ENCODE measurements at regions not wholly inside any gene's neighbourhood (a gene's known extent, or its start where the extent isn't known, plus 50 kb on each side); places are given as distances from the start of the nearest gene placed in this dataset.

- Mint-ChIP-seq H3K4me3 (no peak overlapping the region), H3K9me3 (no peaks in the 10 kb centered on the region), H3K4me1 (peaks cover 0 to 7% (median 0%) of the 10 kb centered on the region in 7 donors), H3K27me3 (peaks cover 4 to 8% (median 6%) of the 10 kb centered on the region in 5 donors), H3K27ac (peak overlapping the region in 1 of 9 donors; percentile 48), H3K36me3 (no peaks in the 10 kb centered on the region)
- intact Hi-C loops (cut with micrococcal nuclease): no loop called here
- no peaks in the 10 kb centered on the region for H3K9me3 ChIP-seq (ENCODE audit: control insufficient read depth in 2 of 3, low read length in 3 of 3)
- no peaks in the 10 kb centered on the region for H3K4me1 ChIP-seq (ENCODE audit: control insufficient read depth in 2 of 2, insufficient read depth in 2 of 2, low read length in 2 of 2)
- no peaks in the 10 kb centered on the region for H3K36me3 ChIP-seq (ENCODE audit: control insufficient read depth in 2 of 3, insufficient read depth in 3 of 3, low read length in 3 of 3)
- ChIA-PET POLR2A (no interaction called here), CTCF (no interaction called here)
- H3K4me3 ChIP-seq (ENCODE audit: low read length): no peak overlapping the region
- ATAC-seq: peak; percentile 43
- H3K27me3 ChIP-seq (ENCODE audit: control insufficient read depth in 2 of 2, insufficient read depth in 2 of 2, low read length in 2 of 2): no peaks in the 10 kb centered on the region
- no peak for DNase-seq
- no peak overlapping the region for H3K27ac ChIP-seq (ENCODE audit: low read depth, low read length)
Measured at GRCh38 chr5:74201334-74202081, 439.0 kb downstream of the ENC1 start.

- Mint-ChIP-seq H3K4me1 (peaks cover 0 to 7% (median 0%) of the 10 kb centered on the region in 7 donors), H3K9me3 (peaks cover 0 to 1% (median 0%) of the 10 kb centered on the region in 11 donors), H3K36me3 (no peaks in the 10 kb centered on the region), H3K27ac (no peak overlapping the region), H3K4me3 (no peak overlapping the region), H3K27me3 (peaks cover 0 to 10% (median 6%) of the 10 kb centered on the region in 5 donors)
- POLR2A ChIA-PET: no interaction called here
- Histone ChIP-seq H3K27ac (ENCODE audit: low read depth, low read length) (no peak overlapping the region), H3K9me3 (ENCODE audit: control insufficient read depth in 2 of 3, low read length in 3 of 3) (no peaks in the 10 kb centered on the region), H3K36me3 (ENCODE audit: control insufficient read depth in 2 of 3, insufficient read depth in 3 of 3, low read length in 3 of 3) (no peaks in the 10 kb centered on the region), H3K27me3 (ENCODE audit: control insufficient read depth in 2 of 2, insufficient read depth in 2 of 2, low read length in 2 of 2) (no peaks in the 10 kb centered on the region), H3K4me1 (ENCODE audit: control insufficient read depth in 2 of 2, insufficient read depth in 2 of 2, low read length in 2 of 2) (no peaks in the 10 kb centered on the region), H3K4me3 (ENCODE audit: low read length) (no peak overlapping the region)
- DNase-seq: no peak
- no peak for ATAC-seq
- CTCF ChIA-PET: no interaction called here
- intact Hi-C loops (cut with micrococcal nuclease): no loop called here
Measured at GRCh38 chr5:74200560-74200959, 440.0 kb downstream of the ENC1 start.

GRCh38 chr5:74199436-74200210 is 440.9 kb downstream of the ENC1 start:
- H3K36me3 Mint-ChIP-seq: no peaks in the 10 kb centered on the region
- H3K4me3 ChIP-seq (ENCODE audit: low read length): no peak overlapping the region
- no peak overlapping the region for H3K27ac Mint-ChIP-seq
- DNase-seq (no peak), ATAC-seq (no peak)
- H3K9me3 ChIP-seq (ENCODE audit: control insufficient read depth in 2 of 3, low read length in 3 of 3): no peaks in the 10 kb centered on the region
- CTCF ChIA-PET: no interaction called here
- H3K9me3 Mint-ChIP-seq: peaks cover 0 to 4% (median 0%) of the 10 kb centered on the region in 11 donors
- POLR2A ChIA-PET: no interaction called here
- no peak overlapping the region for H3K4me3 Mint-ChIP-seq
- no peak overlapping the region for H3K27ac ChIP-seq (ENCODE audit: low read depth, low read length)
- peaks cover 0 to 10% (median 6%) of the 10 kb centered on the region in 5 donors for H3K27me3 Mint-ChIP-seq
- intact Hi-C loops (cut with micrococcal nuclease): no loop called here
- H3K27me3 ChIP-seq (ENCODE audit: control insufficient read depth in 2 of 2, insufficient read depth in 2 of 2, low read length in 2 of 2): no peaks in the 10 kb centered on the region
- H3K4me1 ChIP-seq (ENCODE audit: control insufficient read depth in 2 of 2, insufficient read depth in 2 of 2, low read length in 2 of 2): no peaks in the 10 kb centered on the region
- peaks cover 0 to 7% (median 0%) of the 10 kb centered on the region in 7 donors for H3K4me1 Mint-ChIP-seq
- H3K36me3 ChIP-seq (ENCODE audit: control insufficient read depth in 2 of 3, insufficient read depth in 3 of 3, low read length in 3 of 3): no peaks in the 10 kb centered on the region

GRCh38 chr5:74199005-74199404 is 441.5 kb downstream of the ENC1 start:
- no peak overlapping the region for H3K4me3 Mint-ChIP-seq
- intact Hi-C loops (cut with micrococcal nuclease): no loop called here
- no peak for ATAC-seq

GRCh38 chr5:74198156-74198555 is 442.4 kb downstream of the ENC1 start:
- Histone ChIP-seq H3K9me3 (ENCODE audit: control insufficient read depth in 2 of 3, low read length in 3 of 3) (no peaks in the 10 kb centered on the region), H3K4me1 (ENCODE audit: control insufficient read depth in 2 of 2, insufficient read depth in 2 of 2, low read length in 2 of 2) (no peaks in the 10 kb centered on the region), H3K4me3 (ENCODE audit: low read length) (no peak overlapping the region), H3K27me3 (ENCODE audit: control insufficient read depth in 2 of 2, insufficient read depth in 2 of 2, low read length in 2 of 2) (no peaks in the 10 kb centered on the region), H3K36me3 (ENCODE audit: control insufficient read depth in 2 of 3, insufficient read depth in 3 of 3, low read length in 3 of 3) (no peaks in the 10 kb centered on the region), H3K27ac (ENCODE audit: low read depth, low read length) (no peak overlapping the region)
- ATAC-seq (no peak), DNase-seq (no peak)
- Mint-ChIP-seq H3K4me3 (no peak overlapping the region), H3K27me3 (peaks cover 0 to 7% (median 3%) of the 10 kb centered on the region in 5 donors), H3K27ac (no peak overlapping the region), H3K4me1 (peaks cover 0 to 7% (median 0%) of the 10 kb centered on the region in 7 donors), H3K36me3 (no peaks in the 10 kb centered on the region), H3K9me3 (peaks cover 0 to 4% (median 0%) of the 10 kb centered on the region in 11 donors)
- intact Hi-C loops (cut with micrococcal nuclease): no loop called here
- CTCF ChIA-PET: no interaction called here
- POLR2A ChIA-PET: no interaction called here

More at GRCh38 chr5:74199005-74199404, 441.5 kb downstream of the ENC1 start:
- H3K27me3 Mint-ChIP-seq: peaks cover 0 to 7% (median 3%) of the 10 kb centered on the region in 5 donors
- H3K27ac Mint-ChIP-seq: no peak overlapping the region
- peaks cover 0 to 4% (median 0%) of the 10 kb centered on the region in 11 donors for H3K9me3 Mint-ChIP-seq
- Histone ChIP-seq H3K4me1 (ENCODE audit: control insufficient read depth in 2 of 2, insufficient read depth in 2 of 2, low read length in 2 of 2) (no peaks in the 10 kb centered on the region), H3K27me3 (ENCODE audit: control insufficient read depth in 2 of 2, insufficient read depth in 2 of 2, low read length in 2 of 2) (no peaks in the 10 kb centered on the region), H3K9me3 (ENCODE audit: control insufficient read depth in 2 of 3, low read length in 3 of 3) (no peaks in the 10 kb centered on the region), H3K36me3 (ENCODE audit: control insufficient read depth in 2 of 3, insufficient read depth in 3 of 3, low read length in 3 of 3) (no peaks in the 10 kb centered on the region), H3K27ac (ENCODE audit: low read depth, low read length) (no peak overlapping the region), H3K4me3 (ENCODE audit: low read length) (no peak overlapping the region)
- no peaks in the 10 kb centered on the region for H3K36me3 Mint-ChIP-seq
- CTCF ChIA-PET: no interaction called here
- H3K4me1 Mint-ChIP-seq: peaks cover 0 to 7% (median 0%) of the 10 kb centered on the region in 7 donors
- POLR2A ChIA-PET: no interaction called here
- no peak for DNase-seq

- H3K4me3 ChIP-seq (ENCODE audit: low read length): no peak overlapping the region
- no peaks in the 10 kb centered on the region for H3K9me3 ChIP-seq (ENCODE audit: control insufficient read depth in 2 of 3, low read length in 3 of 3)
- no peaks in the 10 kb centered on the region for H3K36me3 ChIP-seq (ENCODE audit: control insufficient read depth in 2 of 3, insufficient read depth in 3 of 3, low read length in 3 of 3)
- ATAC-seq: no peak
- H3K4me3 Mint-ChIP-seq: no peak overlapping the region
- H3K36me3 Mint-ChIP-seq: no peaks in the 10 kb centered on the region
- H3K4me1 Mint-ChIP-seq: peaks cover 0 to under 1% (median 0%) of the 10 kb centered on the region in 7 donors
- H3K27me3 Mint-ChIP-seq: peaks cover 3 to 11% (median 10%) of the 10 kb centered on the region in 5 donors
- intact Hi-C loops (cut with micrococcal nuclease): no loop called here
- no peaks in the 10 kb centered on the region for H3K4me1 ChIP-seq (ENCODE audit: control insufficient read depth in 2 of 2, insufficient read depth in 2 of 2, low read length in 2 of 2)
- POLR2A ChIA-PET: no interaction called here
- no peaks in the 10 kb centered on the region for H3K27me3 ChIP-seq (ENCODE audit: control insufficient read depth in 2 of 2, insufficient read depth in 2 of 2, low read length in 2 of 2)
- no peak overlapping the region for H3K27ac ChIP-seq (ENCODE audit: low read depth, low read length)
- CTCF ChIA-PET: no interaction called here
- no peak for DNase-seq
- no peak overlapping the region for H3K27ac Mint-ChIP-seq
- peaks cover 0 to 5% (median 0%) of the 10 kb centered on the region in 11 donors for H3K9me3 Mint-ChIP-seq
Measured at GRCh38 chr5:74196233-74196632, 444.3 kb downstream of the ENC1 start.
